IPS DF 6.9 (cell line): ENCODE measurements at regions not wholly inside any gene's neighbourhood (a gene's known extent, or its start where the extent isn't known, plus 50 kb on each side); places are given as distances from the start of the nearest gene placed in this dataset.
"Not testable (repeated sequence)": the region's sequence is repeated elsewhere in the genome, so short reads cannot be mapped to it uniquely, and the experiment has no call there.

Experiments used
- DNase-seq: peaks from one replicate; pipeline ENCODE4 v3.0.0-alpha.2; 2013; ENCODE audit warnings: low read depth, low spot score
- H3K27ac ChIP-seq: one replicate; pipeline ENCODE4 v1.5.1; 2013; ENCODE audit warnings: low read length, control low read depth
- H3K27me3 ChIP-seq: 2 replicates; pipeline ENCODE4 v1.6.1; 2013; ENCODE audit warnings: mild to moderate bottlenecking, low read length; ENCODE audit not compliant: control insufficient read depth, insufficient read depth
- H3K36me3 ChIP-seq: 2 replicates; pipeline ENCODE4 v1.6.1; 2013; ENCODE audit warnings: low read length; ENCODE audit not compliant: control insufficient read depth, insufficient read depth
- H3K4me1 ChIP-seq: 2 replicates; pipeline ENCODE4 v1.6.1; 2013; ENCODE audit warnings: low read length; ENCODE audit not compliant: control insufficient read depth, insufficient read depth
- H3K4me3 ChIP-seq: 2 replicates; pipeline ENCODE4 v1.5.1; 2013; ENCODE audit warnings: mild to moderate bottlenecking, low read length
- H3K9me3 ChIP-seq: 2 replicates; pipeline ENCODE4 v1.6.1; 2013; ENCODE audit warnings: low read length, inconsistent platforms; ENCODE audit not compliant: control insufficient read depth, insufficient read depth
- WGBS: extraction: QIAGEN DNeasy Blood & Tissue Kit; methylation state at CpG from one replicate; pipeline ENCODE4 v1.1.7; 2013; ENCODE audit warnings: mixed read lengths, missing lambda C conversion rate; ENCODE audit not compliant: insufficient read length, insufficient coverage; 5-methylcytosine and 5-hydroxymethylcytosine counted together

- H3K4me3 ChIP-seq, result no peak overlapping the region
- H3K9me3 ChIP-seq, result no peaks in the 10 kb centered on the region
- no peaks in the 10 kb centered on the region for H3K4me1 ChIP-seq
- H3K27ac ChIP-seq, result no peak overlapping the region
- DNase-seq, result no peak
- WGBS, result no CpG with 5 or more reads among the region's 2 CpGs
- no peaks in the 10 kb centered on the region for H3K36me3 ChIP-seq
- H3K27me3 ChIP-seq, result no peaks in the 10 kb centered on the region
These were observed 139.4 kb upstream of the PHYHIPL start for GRCh38 chr10:59037018-59037389.

- no peak for DNase-seq
- Histone ChIP-seq H3K4me1 (no peaks in the 10 kb centered on the region), H3K27me3 (no peaks in the 10 kb centered on the region), H3K27ac (no peak overlapping the region), H3K4me3 (no peak overlapping the region), H3K36me3 (no peaks in the 10 kb centered on the region), H3K9me3 (no peaks in the 10 kb centered on the region)
- no CpG with 5 or more reads among the region's 1 CpG for WGBS
These were observed 138.9 kb upstream of the PHYHIPL start for GRCh38 chr10:59037506-59037905.

GRCh38 chr10:59043358-59043757 lies 133.1 kb upstream of the PHYHIPL start:
- H3K9me3 ChIP-seq, H3K4me1 ChIP-seq, H3K27me3 ChIP-seq, H3K4me3 ChIP-seq, H3K27ac ChIP-seq, DNase-seq, H3K36me3 ChIP-seq: not testable (repeated sequence)
- WGBS, result no CpG with 5 or more reads among the region's 8 CpGs

GRCh38 chr10:59047180-59047579 lies 129.3 kb upstream of the PHYHIPL start:
- Histone ChIP-seq H3K9me3 (no peaks in the 10 kb centered on the region), H3K27me3 (no peaks in the 10 kb centered on the region), H3K27ac (no peak overlapping the region), H3K36me3 (no peaks in the 10 kb centered on the region), H3K4me1 (peaks cover 1% of the 10 kb centered on the region; the same call in 1 of the 2 replicates), H3K4me3 (no peak overlapping the region)
- no CpG with 5 or more reads among the region's 4 CpGs for WGBS
- no peak for DNase-seq

- H3K4me3 ChIP-seq, result no peak overlapping the region
- no peak for DNase-seq
- H3K9me3 ChIP-seq, result no peaks in the 10 kb centered on the region
- H3K36me3 ChIP-seq, result no peaks in the 10 kb centered on the region
- peaks cover 1% of the 10 kb centered on the region; the same call in 1 of the 2 replicates for H3K4me1 ChIP-seq
- WGBS, result no CpG with 5 or more reads among the region's 5 CpGs
- H3K27ac ChIP-seq, result no peak overlapping the region
- no peaks in the 10 kb centered on the region for H3K27me3 ChIP-seq
These were observed 128.4 kb upstream of the PHYHIPL start for GRCh38 chr10:59047957-59048618.

GRCh38 chr10:59053502-59053901 lies 122.9 kb upstream of the PHYHIPL start:
- WGBS, result no CpG with 5 or more reads among the region's 2 CpGs
- not testable (repeated sequence) for H3K4me3 ChIP-seq, DNase-seq, H3K27ac ChIP-seq, H3K36me3 ChIP-seq, H3K4me1 ChIP-seq, H3K27me3 ChIP-seq, H3K9me3 ChIP-seq

- no peaks in the 10 kb centered on the region for H3K27me3 ChIP-seq
These were observed 121.4 kb upstream of the PHYHIPL start for GRCh38 chr10:59055045-59055444.

GRCh38 chr10:59057345-59057744 lies 119.1 kb upstream of the PHYHIPL start:
- no peaks in the 10 kb centered on the region for H3K9me3 ChIP-seq
- H3K27ac ChIP-seq, result no peak overlapping the region
- DNase-seq, result no peak
- no peaks in the 10 kb centered on the region for H3K36me3 ChIP-seq
- H3K27me3 ChIP-seq, result no peaks in the 10 kb centered on the region
- peaks cover 2% of the 10 kb centered on the region; the same call in 1 of the 2 replicates for H3K4me1 ChIP-seq
- no peak overlapping the region for H3K4me3 ChIP-seq

More at GRCh38 chr10:59055045-59055444, 121.4 kb upstream of the PHYHIPL start:
- no peak overlapping the region for H3K27ac ChIP-seq
- H3K4me1 ChIP-seq, result no peaks in the 10 kb centered on the region
- no peak overlapping the region for H3K4me3 ChIP-seq
- H3K36me3 ChIP-seq, result no peaks in the 10 kb centered on the region
- DNase-seq, result no peak
- WGBS, result no CpG with 5 or more reads among the region's 2 CpGs
- no peaks in the 10 kb centered on the region for H3K9me3 ChIP-seq

- no CpG with 5 or more reads among the region's 1 CpG for WGBS
- DNase-seq, result no peak
- no peaks in the 10 kb centered on the region for H3K36me3 ChIP-seq
- H3K27ac ChIP-seq, result no peak overlapping the region
- H3K4me1 ChIP-seq, result peaks cover 2% of the 10 kb centered on the region; the same call in 1 of the 2 replicates
- H3K4me3 ChIP-seq, result no peak overlapping the region
- H3K9me3 ChIP-seq, result no peaks in the 10 kb centered on the region
- H3K27me3 ChIP-seq, result no peaks in the 10 kb centered on the region
These were observed 115.6 kb upstream of the PHYHIPL start for GRCh38 chr10:59060852-59061251.

- no peaks in the 10 kb centered on the region for H3K36me3 ChIP-seq
- no peak overlapping the region for H3K27ac ChIP-seq
- H3K4me1 ChIP-seq, result peaks cover 2% of the 10 kb centered on the region; the same call in 1 of the 2 replicates
- no peak overlapping the region for H3K4me3 ChIP-seq
- no peaks in the 10 kb centered on the region for H3K27me3 ChIP-seq
- no peak for DNase-seq
- no peaks in the 10 kb centered on the region for H3K9me3 ChIP-seq
- no CpG with 5 or more reads among the region's 1 CpG for WGBS
These were observed 113.0 kb upstream of the PHYHIPL start for GRCh38 chr10:59063491-59063890.

GRCh38 chr10:59064080-59064692 lies 112.3 kb upstream of the PHYHIPL start:
- Histone ChIP-seq H3K27ac (no peak overlapping the region), H3K4me3 (no peak overlapping the region), H3K36me3 (no peaks in the 10 kb centered on the region), H3K27me3 (no peaks in the 10 kb centered on the region), H3K4me1 (peaks cover 2% of the 10 kb centered on the region; the same call in 1 of the 2 replicates), H3K9me3 (no peaks in the 10 kb centered on the region)
- WGBS, result no CpG with 5 or more reads among the region's 2 CpGs
- DNase-seq, result no peak
